SKM-1 (cell line): ENCODE measurements at regions not wholly inside any gene's neighbourhood (a gene's known extent, or its start where the extent isn't known, plus 50 kb on each side); places are given as distances from the start of the nearest gene placed in this dataset.

Experiments used
- DNase-seq: peaks from one replicate; lab custom pipeline; 2025; ENCODE audit not compliant: unreplicated experiment; lab: John Stamatoyannopoulos, UW

GRCh38 chr13:111993691-111994090, 73.3 kb upstream of the SOX1 start:
- no peak for DNase-seq

GRCh38 chr13:111994578-111994977, 72.4 kb upstream of the SOX1 start:
- no peak for DNase-seq

- DNase-seq: no peak
These were observed 67.6 kb upstream of the SOX1 start for GRCh38 chr13:111999352-111999751.

GRCh38 chr13:112000888-112001287, 66.1 kb upstream of the SOX1 start:
- DNase-seq: no peak

- DNase-seq: no peak
These were observed 65.4 kb upstream of the SOX1 start for GRCh38 chr13:112001571-112001970.

GRCh38 chr13:112003396-112003795, 63.6 kb upstream of the SOX1 start:
- DNase-seq: no peak

GRCh38 chr13:112003941-112004340, 63.0 kb upstream of the SOX1 start:
- no peak for DNase-seq

GRCh38 chr13:112005925-112006324, 61.0 kb upstream of the SOX1 start:
- no peak for DNase-seq

- DNase-seq: no peak
These were observed 59.8 kb upstream of the SOX1 start for GRCh38 chr13:112007191-112007590.

- no peak for DNase-seq
These were observed 56.2 kb upstream of the SOX1 start for GRCh38 chr13:112010714-112011113.

GRCh38 chr13:112012016-112012704, 54.8 kb upstream of the SOX1 start:
- no peak for DNase-seq

- no peak for DNase-seq
These were observed 54.3 kb upstream of the SOX1 start for GRCh38 chr13:112012705-112013085.

- DNase-seq: no peak
These were observed 53.3 kb upstream of the SOX1 start for GRCh38 chr13:112013665-112014064.

- no peak for DNase-seq
These were observed 52.1 kb upstream of the SOX1 start for GRCh38 chr13:112014857-112015256.
